NCI-H2029 (cell line): ENCODE measurements at regions not wholly inside any gene's neighbourhood (a gene's known extent, or its start where the extent isn't known, plus 50 kb on each side); places are given as distances from the start of the nearest gene placed in this dataset.

Source experiments
- DNase-seq: peaks from one replicate; lab custom pipeline; 2025; lab: John Stamatoyannopoulos, UW

DNA sequence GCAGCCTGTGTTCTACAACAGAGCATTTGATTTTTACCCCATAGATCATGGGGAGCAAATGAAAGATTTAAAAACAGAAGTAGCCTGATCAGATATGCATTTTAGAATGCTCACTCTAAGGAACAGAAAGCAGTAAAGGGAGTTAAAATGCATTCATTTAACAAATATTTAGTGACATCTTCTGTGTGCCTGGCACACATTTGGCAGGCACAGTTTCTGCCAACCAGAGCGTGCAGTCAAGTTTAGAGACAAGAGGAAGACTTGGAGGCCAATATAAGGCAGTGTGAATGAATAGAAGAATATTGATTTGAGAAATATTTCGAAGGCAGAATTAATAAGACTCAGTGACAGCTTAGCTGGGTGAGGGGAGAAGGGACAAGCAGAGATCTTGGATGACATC is 210.1 kb downstream of the KDR start:
- no peak for DNase-seq

DNA sequence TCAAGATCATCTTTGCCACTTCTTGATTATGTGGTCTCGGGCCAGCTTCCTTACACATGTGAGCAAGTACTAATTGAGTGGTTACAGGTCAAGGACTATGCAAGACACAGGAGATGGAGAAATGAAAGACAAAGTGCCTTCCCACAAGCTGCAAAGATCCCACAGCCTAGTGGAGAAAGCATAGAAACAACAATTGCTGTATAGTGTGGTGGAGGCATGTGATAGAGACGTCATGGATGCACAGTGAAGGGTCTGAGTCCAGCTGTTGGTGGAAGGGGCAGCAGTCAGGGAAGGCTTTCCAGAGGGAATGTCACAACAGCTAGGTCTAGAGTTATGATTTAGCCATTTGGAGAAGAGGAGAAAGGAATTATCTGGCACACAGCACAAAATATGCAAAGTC is 210.6 kb downstream of the KDR start:
- no peak for DNase-seq

DNA sequence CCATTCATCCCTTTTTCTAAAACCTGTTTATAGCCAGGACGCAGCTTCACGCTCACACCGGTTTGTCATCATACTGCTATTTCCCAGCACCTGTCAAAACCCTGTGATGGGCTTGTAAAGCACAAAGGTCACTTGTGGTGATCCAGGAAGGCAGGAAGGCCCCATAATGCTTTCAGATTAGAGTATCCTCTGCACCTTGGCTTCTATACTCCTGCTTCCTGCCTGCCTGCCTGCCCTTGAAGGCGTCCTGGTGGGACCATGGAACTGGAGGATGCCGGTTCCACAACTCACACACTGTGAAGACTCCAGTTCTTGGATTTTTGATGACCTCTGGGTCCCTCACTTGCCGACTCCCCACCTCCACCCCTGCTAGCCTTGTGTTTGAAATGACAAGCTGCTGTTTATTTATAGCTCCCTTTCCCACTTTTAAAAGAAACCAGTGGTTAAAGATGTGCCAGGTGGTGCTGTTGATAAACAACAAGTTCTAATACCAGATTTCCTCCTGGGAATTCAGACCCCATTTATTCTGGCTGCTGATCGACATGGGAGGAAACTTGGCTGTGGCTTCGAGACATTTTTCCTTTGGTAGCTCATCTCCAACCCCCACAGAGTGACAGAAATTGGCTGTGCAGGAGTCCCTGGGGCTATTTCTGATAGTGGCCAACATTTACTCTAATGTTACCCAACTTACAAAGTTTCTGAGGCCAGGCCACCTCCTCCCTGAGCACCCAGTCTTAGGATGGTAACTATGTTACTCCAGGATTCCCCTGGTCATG is 211.5 kb downstream of the KDR start:
- DNase-seq, result no peak

DNA sequence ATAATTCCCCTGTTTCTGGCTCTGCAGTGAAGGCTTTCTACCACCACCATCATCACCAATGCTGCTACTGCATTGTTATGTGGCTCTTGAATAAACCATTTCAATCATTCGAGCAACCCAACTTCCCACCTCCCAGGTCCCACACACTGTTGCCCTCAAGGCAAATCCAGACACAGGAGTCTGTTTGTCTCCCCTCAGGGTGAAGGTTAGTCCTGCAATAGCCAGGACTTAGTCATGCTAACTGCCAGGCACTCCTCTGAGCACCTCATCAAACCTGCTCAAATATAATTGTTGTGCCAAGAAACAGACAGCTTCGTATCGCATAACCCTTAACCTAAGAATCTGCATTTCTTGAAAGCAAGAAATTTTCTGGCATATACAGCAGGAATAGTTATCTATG is 213.2 kb downstream of the KDR start:
- no peak for DNase-seq

DNA sequence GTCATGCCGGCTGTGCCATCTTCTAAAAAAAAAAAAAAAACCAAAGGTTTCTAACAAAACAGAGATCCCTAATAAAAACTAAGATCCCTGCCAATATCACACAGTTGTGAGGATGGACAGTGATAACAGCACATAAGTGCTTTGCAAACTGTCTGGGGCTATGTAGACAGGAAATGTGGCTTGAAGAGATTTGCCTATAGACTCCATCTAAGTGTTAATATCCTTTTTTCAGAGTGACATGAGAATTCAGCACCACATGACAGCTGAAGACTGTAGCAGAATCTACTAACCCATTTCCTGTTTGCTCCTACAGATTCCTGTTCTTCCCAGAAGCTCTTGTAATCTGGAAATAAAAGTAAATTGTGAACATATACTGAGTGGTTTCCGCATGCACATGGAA is 215.4 kb downstream of the KDR start:
- no peak for DNase-seq

DNA sequence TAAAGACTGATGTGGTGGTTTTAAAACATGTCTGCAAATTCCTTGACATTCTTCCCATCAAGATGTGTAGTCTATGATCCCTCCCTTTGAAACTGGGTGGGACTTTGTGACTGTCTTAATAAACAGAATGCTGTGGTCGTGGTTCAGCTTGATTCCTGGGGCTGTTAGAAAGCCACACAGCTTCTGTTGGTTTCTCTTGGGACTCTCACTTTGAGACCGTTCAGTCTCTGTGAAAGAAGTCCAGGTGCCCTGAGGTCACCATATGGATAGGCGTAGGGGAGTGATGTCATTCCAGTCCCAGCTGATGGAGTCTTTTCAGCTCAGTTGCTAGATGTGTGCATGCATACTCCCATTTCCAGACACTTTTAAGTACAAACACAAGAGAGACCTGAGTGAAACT is 216.6 kb downstream of the KDR start:
- no peak for DNase-seq

DNA sequence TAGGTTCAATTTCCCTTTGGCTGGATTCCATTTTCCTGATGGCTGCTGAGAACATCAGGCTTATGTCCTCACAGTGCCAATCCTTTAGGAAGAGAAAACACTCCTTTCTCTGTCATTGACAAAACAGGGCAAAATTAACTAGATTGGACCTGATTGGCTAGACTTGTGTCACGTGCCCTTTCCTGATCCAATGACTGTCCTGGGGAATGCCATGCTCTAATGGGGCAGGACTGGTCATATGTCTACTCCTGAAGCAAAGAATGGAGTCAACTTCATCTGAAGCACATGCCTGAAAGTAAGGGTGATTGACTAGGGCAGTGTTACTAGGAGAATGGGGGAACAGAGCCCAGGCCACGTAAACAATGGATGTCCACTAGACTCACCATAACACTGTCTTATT is 220.4 kb downstream of the KDR start:
- no peak for DNase-seq

DNA sequence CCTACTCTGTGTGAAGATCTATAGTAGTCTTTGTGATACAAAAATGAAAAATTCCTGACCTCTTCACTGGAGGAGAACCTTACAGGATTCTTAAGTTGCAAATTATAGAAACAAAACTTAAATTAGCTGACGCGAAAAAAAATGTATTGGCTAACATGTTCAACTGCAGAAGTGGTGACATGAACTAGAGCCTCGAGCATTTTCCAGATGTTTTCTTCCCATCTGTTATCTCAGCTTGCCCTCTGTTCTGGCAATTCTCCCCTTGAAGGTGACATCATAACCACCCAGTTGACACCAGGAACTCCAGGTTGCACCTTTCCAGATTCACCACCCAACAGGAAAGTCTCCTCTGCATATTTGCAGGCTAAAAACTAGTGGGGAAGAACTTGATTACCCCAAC is 222.4 kb downstream of the KDR start:
- no peak for DNase-seq

DNA sequence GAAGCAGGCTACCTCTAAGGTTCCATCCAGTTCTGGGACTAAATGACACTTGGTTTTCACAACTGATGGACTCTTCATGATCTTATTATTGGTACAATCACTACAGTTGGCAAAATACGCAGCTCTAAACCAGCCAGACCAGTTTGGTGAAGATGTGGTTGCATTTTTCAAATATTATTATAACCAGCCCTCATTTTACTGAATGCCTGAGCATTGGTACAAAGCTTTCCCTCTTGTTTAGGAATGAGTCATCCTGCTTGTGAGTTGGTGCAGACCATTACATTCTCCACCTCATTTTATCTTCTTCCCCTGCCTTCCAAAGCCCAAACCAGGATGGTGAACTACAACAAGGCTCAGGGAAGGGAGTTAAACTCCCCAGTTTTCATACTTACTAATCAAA is 223.1 kb downstream of the KDR start:
- no peak for DNase-seq

DNA sequence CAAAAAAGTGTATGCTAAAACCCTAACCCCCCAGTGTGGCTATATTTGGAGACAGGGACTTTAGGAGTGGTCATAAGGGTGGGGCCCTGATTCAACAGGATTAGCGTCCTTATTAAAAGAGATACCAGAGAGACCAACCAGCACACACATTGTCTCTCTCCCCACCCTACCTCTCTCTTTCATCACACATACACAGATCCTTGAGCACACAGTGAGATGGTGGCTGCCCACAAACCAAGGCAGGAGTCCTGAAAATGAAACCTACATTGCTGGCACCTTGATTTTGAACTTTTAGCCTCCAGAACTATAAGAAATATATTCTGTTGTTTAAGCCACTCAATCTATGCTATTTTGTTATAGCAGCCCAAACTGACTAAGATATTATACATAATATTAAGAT is 224.2 kb downstream of the KDR start:
- DNase-seq, result no peak

DNA sequence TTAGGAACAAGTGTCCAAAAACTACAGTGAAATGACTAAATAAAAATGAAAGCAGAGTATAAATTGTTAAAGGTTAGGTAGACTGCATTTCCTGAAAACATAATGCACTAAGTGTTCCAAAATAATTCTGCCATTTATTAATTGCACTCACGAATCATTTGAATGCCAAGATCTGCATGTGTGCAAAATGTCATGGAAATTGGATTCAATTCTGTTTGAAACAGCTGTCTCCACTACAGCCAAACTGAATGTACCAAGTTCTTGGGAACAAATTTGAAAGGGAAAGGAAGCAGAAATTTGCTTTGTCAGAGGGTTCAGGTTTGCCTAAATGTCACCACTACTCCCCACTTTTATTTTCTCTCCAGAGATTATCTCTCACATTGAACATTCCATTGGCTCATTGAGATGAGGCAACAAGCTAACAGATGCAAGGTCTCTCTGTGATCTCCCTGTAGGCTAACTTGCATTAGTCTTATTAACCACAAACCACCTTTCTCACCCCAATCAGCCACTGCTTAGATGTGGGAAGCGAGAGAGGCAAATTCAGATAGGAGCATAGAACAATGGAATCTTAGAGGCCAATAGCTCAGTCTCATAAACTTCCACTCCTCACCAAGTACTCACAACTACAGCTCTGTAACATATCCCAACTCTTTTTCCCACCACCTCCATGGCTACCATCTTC is 226.6 kb downstream of the KDR start:
- no peak for DNase-seq

DNA sequence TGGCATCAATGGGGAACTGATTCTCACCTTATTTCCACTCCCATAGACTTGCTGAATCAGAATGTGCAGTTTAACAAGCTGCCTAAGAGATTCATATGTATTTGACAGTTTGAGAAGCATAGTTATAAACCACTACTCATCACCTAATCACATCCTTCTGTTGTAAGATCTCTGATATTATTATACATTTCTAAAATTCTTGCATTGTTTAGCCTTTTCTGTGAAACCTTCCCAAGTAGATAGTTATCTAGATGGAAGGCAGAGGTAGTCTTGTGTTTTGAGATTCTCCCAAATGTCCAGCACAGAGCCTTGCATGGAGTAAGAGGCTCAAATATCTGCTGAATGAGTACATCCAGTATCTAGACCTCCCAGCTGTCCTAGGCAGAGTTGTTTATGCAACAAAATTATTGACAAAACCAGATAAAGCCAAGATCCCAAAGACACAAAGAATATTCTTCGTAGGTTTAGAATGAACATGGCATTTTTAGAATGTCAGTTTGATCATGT is 227.3 kb downstream of the KDR start:
- DNase-seq, result no peak

DNA sequence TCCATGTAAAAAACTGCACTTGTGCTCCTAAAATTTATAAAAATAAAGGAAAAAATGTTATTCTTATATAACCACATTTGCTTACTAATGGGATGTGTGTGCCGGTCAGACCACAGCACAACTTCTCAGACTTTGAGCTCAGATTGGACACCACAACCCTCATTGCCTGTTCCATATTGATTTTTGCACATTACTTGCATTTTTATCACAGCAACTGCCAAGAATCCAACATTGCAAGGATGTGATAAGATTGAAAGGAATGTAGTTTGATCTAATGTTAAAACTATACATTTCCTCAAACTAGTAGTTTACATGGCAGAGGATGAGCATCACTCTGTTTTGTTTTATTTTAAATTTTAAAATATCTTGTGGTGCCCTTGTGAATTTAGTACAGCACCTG is 227.8 kb downstream of the KDR start:
- no peak for DNase-seq

DNA sequence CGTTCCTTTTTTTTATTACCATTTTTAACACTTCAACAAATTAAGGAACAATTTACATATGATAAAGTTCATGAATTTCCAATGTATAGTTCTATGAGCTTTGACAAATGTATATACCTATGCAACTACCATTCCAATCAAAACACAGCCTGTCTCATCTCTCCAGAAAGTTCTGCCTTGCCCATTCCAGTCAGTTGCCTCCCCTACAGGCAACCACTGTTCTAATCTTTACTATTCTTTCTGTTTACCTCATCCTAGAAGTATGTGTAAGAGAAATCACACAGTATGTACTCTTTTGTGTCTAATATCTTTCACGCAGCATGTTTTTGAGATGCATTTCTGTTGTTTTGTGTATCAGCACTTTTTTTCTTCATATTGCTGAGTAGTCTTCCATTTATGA is 224.9 kb downstream of the KIT start:
- no peak for DNase-seq

DNA sequence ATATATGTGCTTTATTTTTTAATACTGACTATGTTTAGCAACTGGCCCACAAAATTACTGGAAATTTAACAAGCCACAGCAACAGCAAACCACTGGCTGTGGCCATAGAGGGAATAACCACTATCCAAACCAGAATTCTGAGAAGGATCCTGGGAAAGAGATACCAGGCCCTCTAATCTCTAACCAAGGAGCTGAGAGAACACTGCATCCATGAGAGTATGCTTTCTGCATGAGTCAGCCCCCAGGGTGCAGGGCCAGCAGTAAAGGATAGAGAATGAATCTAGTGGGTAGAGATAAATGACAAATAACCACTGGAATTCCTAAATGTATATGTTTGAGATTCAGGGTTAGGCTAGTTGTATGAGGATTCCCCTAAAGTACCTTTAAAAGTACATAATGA is 221.8 kb downstream of the KIT start:
- DNase-seq, result no peak

DNA sequence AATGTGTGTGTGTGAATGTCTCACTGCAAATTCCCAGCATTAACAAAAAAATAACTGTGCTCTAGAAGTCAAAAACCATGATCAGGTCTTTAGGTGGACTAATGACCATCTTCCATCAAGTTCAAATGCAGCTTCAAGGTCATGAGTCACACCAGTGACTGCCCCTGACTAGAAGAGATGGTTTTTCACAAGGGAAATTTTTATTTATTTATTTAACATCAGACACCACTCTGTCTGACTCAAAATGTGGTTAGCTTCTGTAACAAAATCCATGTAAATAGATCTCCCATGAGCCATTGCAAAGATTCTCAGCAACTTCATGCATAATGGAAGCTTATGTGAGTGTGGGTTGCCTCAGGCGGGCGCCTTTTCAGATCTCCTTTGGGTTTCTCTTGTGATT is 219.2 kb downstream of the KIT start:
- no peak for DNase-seq

DNA sequence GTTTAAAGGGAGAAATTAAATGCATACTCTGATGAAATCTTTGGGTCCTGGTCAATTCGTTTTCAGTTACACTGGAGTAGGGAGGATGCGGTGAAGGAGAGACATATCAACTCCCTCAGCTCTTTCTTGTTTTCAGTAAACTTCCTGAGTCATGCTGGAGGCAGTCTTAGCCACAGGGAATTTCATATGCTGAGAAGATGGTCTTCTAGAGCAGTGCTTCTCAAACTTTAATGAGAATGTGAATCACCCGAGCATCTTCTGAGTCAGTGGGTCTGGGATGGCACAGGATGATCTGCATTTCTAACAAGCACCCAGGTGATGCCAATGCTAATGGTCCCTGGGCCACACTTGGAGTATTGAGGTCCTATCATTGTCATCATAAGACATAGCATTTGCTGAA is 214.5 kb downstream of the KIT start:
- no peak for DNase-seq

DNA sequence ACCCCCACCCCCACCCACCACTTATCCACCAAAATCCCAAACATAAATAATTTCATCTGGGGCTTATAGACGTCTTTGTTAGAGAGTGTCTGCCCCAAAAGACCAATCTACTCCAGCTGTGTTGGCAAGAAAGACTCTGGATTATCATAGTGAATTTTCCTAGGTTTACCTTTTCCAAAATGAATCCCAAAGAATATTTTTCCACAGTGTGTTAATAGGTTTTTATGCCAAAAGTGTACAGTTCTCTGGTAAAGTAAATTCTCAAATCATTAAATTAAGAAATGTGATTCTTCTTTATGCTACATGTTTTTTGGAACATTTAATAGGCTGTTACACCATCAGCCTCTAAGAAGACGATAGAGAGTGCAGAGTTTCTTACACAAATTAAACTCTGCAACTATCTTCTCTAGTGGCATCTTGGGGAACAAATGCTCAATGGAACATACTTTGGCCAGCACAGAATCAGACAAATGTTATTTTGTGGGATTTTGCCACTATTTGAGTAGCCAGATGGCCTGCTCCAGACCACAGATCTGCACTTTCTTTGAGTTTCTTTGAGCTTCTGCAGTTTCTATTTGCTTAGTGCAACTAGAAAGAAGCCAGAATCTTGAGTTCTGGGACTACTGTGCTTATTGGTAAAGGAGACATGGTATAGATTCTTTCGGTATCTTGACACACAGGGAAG is 206.0 kb downstream of the KIT start:
- DNase-seq, result no peak

DNA sequence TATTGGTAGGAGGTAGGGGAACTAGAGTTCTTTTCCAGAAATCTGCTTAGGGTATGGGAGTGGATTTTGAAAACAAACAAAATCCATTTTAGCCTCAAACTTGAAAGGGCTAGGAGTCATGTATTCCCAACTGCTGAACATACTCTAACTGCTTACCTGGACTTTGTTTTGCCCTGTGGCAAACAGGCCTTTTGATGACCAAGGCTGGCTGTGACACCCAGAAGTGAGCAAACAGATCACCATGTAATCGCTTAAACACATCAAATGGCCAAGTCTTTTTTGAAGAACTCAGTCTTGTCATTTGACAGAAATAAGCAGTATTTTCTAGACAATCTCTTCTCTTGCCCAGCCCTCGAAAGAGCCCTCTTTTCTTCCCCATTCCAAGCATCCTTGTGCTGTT is 203.4 kb downstream of the KIT start:
- no peak for DNase-seq

DNA sequence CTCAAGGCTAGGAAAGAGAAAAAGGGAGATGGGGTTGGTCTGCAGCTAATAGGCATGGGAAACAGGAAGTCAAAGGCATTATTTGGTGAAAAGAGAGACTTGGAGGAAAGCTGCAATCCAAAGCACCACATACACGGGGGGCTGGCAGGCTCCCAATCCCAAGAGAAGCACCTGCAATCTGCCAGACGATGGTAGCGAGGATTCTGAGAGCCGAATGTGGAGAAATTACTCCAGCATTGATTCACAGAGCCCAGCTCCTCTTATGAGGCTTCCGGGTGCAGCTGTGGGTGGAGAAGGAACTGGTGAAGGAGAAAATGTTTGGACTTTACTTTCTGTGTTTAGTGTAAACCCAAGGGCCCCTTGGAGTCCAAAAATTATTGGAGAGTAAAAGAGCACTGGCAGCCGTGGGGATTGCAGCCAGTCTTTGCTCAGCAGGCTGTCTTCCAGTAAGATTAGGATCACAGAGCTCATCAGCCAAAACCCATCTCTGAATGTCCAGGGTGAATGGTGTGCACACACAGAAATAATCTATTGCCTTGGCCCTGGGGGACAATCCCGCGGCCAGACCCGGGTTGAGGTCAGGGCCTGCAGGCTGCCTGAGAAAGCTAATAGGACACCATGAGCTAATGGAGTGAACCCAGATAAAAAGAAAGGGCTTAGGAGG is 197.6 kb downstream of the KIT start:
- no peak for DNase-seq

DNA sequence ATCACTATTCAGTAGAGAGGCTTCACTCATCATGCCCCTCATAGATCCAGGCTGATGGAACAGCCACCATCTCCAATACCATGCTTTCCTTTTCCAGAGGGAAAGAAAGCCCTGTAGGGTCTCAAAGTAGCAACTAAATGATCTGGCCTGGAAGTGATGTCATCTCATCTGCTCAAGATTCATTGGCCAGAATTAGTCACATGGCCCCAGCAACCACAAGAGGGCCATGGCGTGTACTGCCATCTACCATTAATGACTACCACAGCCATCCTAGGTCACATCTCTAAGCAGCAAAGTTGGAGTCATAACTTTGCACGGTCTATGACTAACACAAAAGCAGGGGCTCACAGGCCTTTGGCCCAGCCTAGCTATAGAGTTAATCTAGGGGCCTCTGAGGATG is 194.8 kb downstream of the KIT start:
- no peak for DNase-seq

DNA sequence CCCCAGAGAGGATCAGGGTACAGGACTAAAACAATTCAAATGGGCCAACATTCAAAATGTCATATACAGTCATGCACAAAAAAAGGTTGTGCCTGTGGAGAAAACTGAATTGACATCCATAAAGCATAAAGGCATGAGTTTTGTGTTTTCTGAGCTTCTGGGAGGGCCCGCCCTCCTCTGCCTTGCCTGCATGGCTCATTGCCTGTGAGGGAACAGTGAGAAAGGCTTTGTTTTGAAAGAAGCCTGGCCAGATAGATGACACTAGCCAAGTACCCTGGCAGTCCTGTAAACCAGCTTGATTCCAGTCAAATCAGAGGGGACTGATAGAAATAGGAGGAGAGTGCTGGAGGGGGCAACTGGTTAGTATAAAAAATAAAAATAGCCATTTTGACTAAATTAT is 194.3 kb downstream of the KIT start:
- DNase-seq, result no peak

DNA sequence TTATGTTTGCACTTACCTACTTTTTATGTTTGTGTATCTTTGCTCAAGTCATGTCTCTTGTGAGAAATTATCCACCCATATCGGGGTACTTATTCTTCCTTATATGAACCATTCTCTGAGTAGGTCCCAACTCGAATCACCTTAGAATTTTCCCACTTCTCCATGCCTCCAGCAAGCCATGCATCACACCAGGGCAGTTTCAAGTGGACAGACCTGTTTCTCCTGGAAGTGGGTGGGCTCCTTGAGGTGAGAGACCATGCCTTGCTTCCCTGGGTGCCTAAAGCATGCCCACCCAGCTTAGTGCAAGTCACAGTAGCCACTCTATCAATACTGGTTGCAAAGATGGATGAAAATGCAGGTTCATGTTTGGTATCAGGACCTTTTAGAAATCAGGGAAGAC is 187.2 kb downstream of the KIT start:
- DNase-seq, result no peak
